Body of pancreas (tissue), 4 donors: ENCODE measurements at regions not wholly inside any gene's neighbourhood (a gene's known extent, or its start where the extent isn't known, plus 50 kb on each side); places are given as distances from the start of the nearest gene placed in this dataset.

Experiments used
- CTCF ChIP-seq, 7 experiments: fragments of 450-650 bp in 4 of 7; fragments of 200-600 bp in 3 of 7; sonication (generic) in 3 of 7; IDR thresholded peaks; one replicate each; pipeline ENCODE4 v1.5.1; 2016 to 2019; ENCODE audit warnings: antibody characterized with exemption in 7 of 7
- POLR2A ChIP-seq, 3 donors: fragments of 450-650 bp; IDR thresholded peaks; one replicate each; pipeline ENCODE4 v1.6.1; 2016; ENCODE audit warnings: antibody characterized with exemption in 3 of 3, mild to moderate bottlenecking in 2 of 3

GRCh38 chr3:62954580-62954979, 79.4 kb upstream of the CADPS start:
- TF ChIP-seq CTCF (IDR thresholded peaks at IDR 0.05) (no peak), POLR2A (IDR thresholded peaks at IDR 0.05) (no peak)
